ENCODE measurements at regions not wholly inside any gene's neighbourhood (a gene's known extent, or its start where the extent isn't known, plus 50 kb on each side); places are given as distances from the start of the nearest gene placed in this dataset.

DNA sequence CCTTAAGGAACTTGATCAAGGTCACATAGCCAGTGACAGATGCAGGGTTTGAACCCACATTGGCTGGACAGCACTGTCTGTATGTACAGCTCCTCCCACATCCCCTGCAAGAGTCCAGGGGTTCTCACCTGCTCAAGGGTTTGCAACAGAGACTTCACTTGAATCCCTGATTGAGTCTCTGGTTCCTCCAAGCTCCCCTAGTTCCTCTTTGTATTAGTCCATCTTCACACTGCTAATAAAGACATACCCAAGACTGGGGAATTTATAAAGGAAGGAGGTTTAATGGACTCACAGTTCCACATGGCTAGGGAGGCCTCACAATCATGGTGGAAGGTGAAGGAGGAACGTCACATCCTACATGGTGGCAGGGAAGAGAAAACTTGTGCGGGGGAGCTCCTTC lies 72.8 kb upstream of the CLDN10 start:
- Histone ChIP-seq H3K9me3 (ENCODE audit: control insufficient read depth in 1 of 2, insufficient read depth in 1 of 2, low read length in 2 of 2) (peaks cover 0 to 5% of the 10 kb centered on the region in 2 experiments), H3K27ac (ENCODE audit: low read depth in 1 of 2, low read length in 2 of 2) (no peak overlapping the region), H3K4me3 (ENCODE audit: low read length) (no peak overlapping the region), H3K27me3 (ENCODE audit: control insufficient read depth in 1 of 2, insufficient read depth in 2 of 2, low read length in 2 of 2) (no peaks in the 10 kb centered on the region), H3K36me3 (ENCODE audit: insufficient read depth, low read length) (no peaks in the 10 kb centered on the region), H3K4me1 (ENCODE audit: insufficient read depth, low read length) (peaks cover 7% of the 10 kb centered on the region)
- TF ChIP-seq, protein P1, sequence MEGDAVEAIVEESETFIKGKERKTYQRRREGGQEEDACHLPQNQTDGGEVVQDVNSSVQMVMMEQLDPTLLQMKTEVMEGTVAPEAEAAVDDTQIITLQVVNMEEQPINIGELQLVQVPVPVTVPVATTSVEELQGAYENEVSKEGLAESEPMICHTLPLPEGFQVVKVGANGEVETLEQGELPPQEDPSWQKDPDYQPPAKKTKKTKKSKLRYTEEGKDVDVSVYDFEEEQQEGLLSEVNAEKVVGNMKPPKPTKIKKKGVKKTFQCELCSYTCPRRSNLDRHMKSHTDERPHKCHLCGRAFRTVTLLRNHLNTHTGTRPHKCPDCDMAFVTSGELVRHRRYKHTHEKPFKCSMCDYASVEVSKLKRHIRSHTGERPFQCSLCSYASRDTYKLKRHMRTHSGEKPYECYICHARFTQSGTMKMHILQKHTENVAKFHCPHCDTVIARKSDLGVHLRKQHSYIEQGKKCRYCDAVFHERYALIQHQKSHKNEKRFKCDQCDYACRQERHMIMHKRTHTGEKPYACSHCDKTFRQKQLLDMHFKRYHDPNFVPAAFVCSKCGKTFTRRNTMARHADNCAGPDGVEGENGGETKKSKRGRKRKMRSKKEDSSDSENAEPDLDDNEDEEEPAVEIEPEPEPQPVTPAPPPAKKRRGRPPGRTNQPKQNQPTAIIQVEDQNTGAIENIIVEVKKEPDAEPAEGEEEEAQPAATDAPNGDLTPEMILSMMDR (IDR thresholded peaks at IDR 0.05), result no peak
- H3K27me3 Mint-ChIP-seq, result no peaks in the 10 kb centered on the region
- intact Hi-C loops (cut with DNase I, micrococcal nuclease), result loop anchor here in 1 of 2 experiments (2.0 to 5.0 kb wide), 2 partner anchors 291 to 802 kb away; no protein-coding TSS in a partner anchor
- DNase-seq (no peak), ATAC-seq (ENCODE audit: poor library complexity) (no peak)
- H3K4me1 Mint-ChIP-seq (ENCODE audit: low read depth), result no peaks in the 10 kb centered on the region
- CTCF ChIA-PET, result no interaction called here
- H3K4me3 Mint-ChIP-seq, result no peak overlapping the region
- H3K27ac Mint-ChIP-seq, result no peak overlapping the region
- POLR2A ChIA-PET, result no interaction called here
- no peaks in the 10 kb centered on the region for H3K36me3 Mint-ChIP-seq (ENCODE audit: low read depth)
- peaks cover 5% of the 10 kb centered on the region for H3K9me3 Mint-ChIP-seq

DNA sequence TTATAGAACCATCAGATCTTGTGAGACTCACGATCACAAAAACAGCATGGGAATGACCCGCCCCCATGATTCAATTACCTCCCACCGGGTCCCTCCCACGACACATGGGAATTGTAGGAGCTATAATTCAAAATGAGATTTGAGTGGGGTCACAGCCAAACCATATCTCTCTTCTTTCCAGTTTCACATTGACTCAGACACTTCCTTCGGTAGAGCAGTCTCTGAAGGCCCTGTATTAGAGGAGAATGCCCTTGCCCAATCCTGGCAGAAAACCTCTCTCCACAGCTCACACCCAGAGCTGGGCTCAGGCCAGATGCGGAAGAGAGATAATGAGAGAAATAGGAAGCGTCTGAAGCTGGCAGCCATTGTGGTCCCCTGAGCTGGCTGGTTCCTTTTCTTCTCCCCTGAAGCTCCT lies 72.4 kb upstream of the CLDN10 start:
- Mint-ChIP-seq H3K9me3 (peaks cover 5% of the 10 kb centered on the region), H3K36me3 (ENCODE audit: low read depth) (no peaks in the 10 kb centered on the region), H3K27me3 (no peaks in the 10 kb centered on the region), H3K27ac (no peak overlapping the region), H3K4me3 (peak overlapping the region; percentile 25), H3K4me1 (ENCODE audit: low read depth) (no peaks in the 10 kb centered on the region)
- intact Hi-C loops (cut with DNase I, micrococcal nuclease), result loop anchor here in 1 of 2 experiments (2.0 kb wide), 1 partner anchor 291 kb away; no protein-coding TSS in a partner anchor
- DNase-seq (peak in 3 of 14 experiments; percentile 10 to 59 (median 51)), ATAC-seq (ENCODE audit: poor library complexity) (no peak)
- Histone ChIP-seq H3K4me3 (ENCODE audit: low read length) (no peak overlapping the region), H3K4me1 (ENCODE audit: insufficient read depth, low read length) (peaks cover 7% of the 10 kb centered on the region), H3K9me3 (ENCODE audit: control insufficient read depth in 1 of 2, insufficient read depth in 1 of 2, low read length in 2 of 2) (peaks cover 0 to 5% of the 10 kb centered on the region in 2 experiments), H3K27ac (ENCODE audit: low read depth in 1 of 2, low read length in 2 of 2) (no peak overlapping the region), H3K36me3 (ENCODE audit: insufficient read depth, low read length) (no peaks in the 10 kb centered on the region), H3K27me3 (ENCODE audit: control insufficient read depth in 1 of 2, insufficient read depth in 2 of 2, low read length in 2 of 2) (no peaks in the 10 kb centered on the region)
- ChIA-PET POLR2A (no interaction called here), CTCF (no interaction called here)
- TF ChIP-seq, protein P1 (IDR thresholded peaks at IDR 0.05), result no peak

DNA sequence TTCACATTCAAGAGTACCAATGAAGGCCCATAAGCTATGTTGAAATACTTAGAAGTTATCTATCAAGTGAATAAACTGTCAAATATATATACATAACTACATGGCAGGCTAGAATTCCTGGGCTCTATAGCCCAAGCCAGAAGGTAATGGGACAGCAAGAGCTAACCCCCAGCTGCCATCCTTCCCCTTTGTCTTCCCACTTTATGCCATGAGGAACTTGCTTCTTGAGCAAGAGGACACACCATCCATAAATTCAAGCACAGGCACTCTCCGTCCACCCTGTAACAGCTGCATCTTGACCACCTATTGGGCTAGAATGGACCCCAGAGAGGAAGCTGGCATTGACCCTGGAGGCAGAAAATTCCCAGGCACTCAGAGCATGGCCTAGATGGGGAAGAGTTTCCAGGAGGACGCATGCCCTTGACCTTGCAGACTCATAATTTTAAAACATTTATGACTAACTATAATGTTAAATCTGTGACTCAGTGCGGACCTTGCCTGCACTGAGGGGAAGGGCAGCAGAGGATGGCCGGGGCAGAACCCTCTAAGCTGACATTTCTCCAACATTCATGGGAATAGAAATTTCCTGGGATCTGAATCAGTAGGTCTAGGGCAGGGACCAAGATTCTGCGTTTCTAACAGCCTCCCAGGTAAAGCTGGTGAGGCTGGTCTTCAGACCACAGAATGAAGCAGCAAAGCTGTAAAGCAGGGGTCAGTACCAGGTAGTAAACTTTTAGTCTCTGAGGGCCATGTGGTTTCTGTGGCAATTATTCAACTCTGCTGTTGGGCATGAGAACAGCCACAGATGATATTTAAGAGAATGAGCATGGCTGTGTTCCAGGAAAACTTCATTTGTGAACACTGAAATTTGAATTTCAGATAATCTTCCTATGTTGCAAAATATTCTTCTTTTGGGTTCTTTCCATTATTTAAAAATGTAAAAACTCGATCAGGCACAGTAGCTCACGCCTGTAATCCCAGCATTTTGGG lies 71.4 kb upstream of the CLDN10 start:
- Histone ChIP-seq H3K9me3 (ENCODE audit: control insufficient read depth in 1 of 2, insufficient read depth in 1 of 2, low read length in 2 of 2) (no peaks in the 10 kb centered on the region), H3K36me3 (ENCODE audit: insufficient read depth, low read length) (no peaks in the 10 kb centered on the region), H3K4me3 (ENCODE audit: low read length) (no peak overlapping the region), H3K27me3 (ENCODE audit: control insufficient read depth in 1 of 2, insufficient read depth in 2 of 2, low read length in 2 of 2) (no peaks in the 10 kb centered on the region), H3K27ac (ENCODE audit: low read depth in 1 of 2, low read length in 2 of 2) (no peak overlapping the region), H3K4me1 (ENCODE audit: insufficient read depth, low read length) (peaks cover 7% of the 10 kb centered on the region)
- DNase-seq (no peak), ATAC-seq (ENCODE audit: poor library complexity) (no peak)
- Mint-ChIP-seq H3K27me3 (no peaks in the 10 kb centered on the region), H3K36me3 (ENCODE audit: low read depth) (no peaks in the 10 kb centered on the region), H3K9me3 (peaks cover 5% of the 10 kb centered on the region), H3K27ac (no peak overlapping the region), H3K4me3 (no peak overlapping the region), H3K4me1 (ENCODE audit: low read depth) (no peaks in the 10 kb centered on the region)
- ChIA-PET CTCF (no interaction called here), POLR2A (no interaction called here)
- intact Hi-C loops (cut with DNase I, micrococcal nuclease), result loop anchor here in 1 of 2 experiments (2.0 kb wide), 1 partner anchor 292 kb away; no protein-coding TSS in a partner anchor
- TF ChIP-seq, protein P1 (IDR thresholded peaks at IDR 0.05), result no peak
